HepG2 (cell line): ENCODE measurements at regions not wholly inside any gene's neighbourhood (a gene's known extent, or its start where the extent isn't known, plus 50 kb on each side); places are given as distances from the start of the nearest gene placed in this dataset.
"Not testable (repeated sequence)": the region's sequence is repeated elsewhere in the genome, so short reads cannot be mapped to it uniquely, and the experiment has no call there.

Experiments
- ATAC-seq: fragments of 200-7000 bp; cut with Tn5 transposase; 3 replicates; pipeline ENCODE4 v1.9.1; 2020; ENCODE audit warnings: mild to moderate bottlenecking, moderate library complexity
- BruUV-seq: library from RNA; stranded (reverse); fragments of 400-500 nt; replicated peaks from 2 replicates; lab custom pipeline; 2021; lab: Mats Ljungman, UMichigan
- CTCF ChIA-PET: fragments of 300-600 bp; formaldehyde crosslinking; extraction: SDS; loops from one replicate; lab custom pipeline; 2021; ENCODE audit warnings: low total read pairs, inconsistent platforms, low intra/inter-chr PET ratio; lab: Yijun Ruan, JAX
- POLR2A ChIA-PET: fragments of 350-600 bp; sonication (Branson Sonifier 250); formaldehyde crosslinking; loops from one replicate; lab custom pipeline; 2020; ENCODE audit warnings: antibody characterized with exemption, inconsistent platforms; lab: Yijun Ruan, JAX
- DNase-seq: peaks from one replicate; pipeline ENCODE4 v3.0.0-alpha.2; 2015; ENCODE audit warnings: low spot score
- FAIRE-seq: peaks from 3 replicates; lab custom pipeline; 2011; peaks lifted over from hg19 to GRCh38; lab: Jason Lieb, UNC
- H2AFZ ChIP-seq: one replicate; pipeline ENCODE4 v1.6.1; 2011; ENCODE audit warnings: low read length, inconsistent platforms
- H3K27ac ChIP-seq: fragments of 300-600 bp; 3 replicates; pipeline ENCODE4 v1.8.0; 2011; ENCODE audit warnings: mixed run types, mild to moderate bottlenecking, mixed read lengths, low read length, inconsistent platforms; ENCODE audit not compliant: insufficient read depth; ENCODE audit errors: extremely low read length
- H3K27me3 ChIP-seq, 2 experiments: fragments of 200-600 bp in 1 of 2; 2 replicates in 1 of 2; 3 replicates in 1 of 2; pipeline versions ENCODE4 v1.6.0 to v1.8.0; 2011; ENCODE audit warnings: low read length in 2 of 2, mild to moderate bottlenecking in 2 of 2, moderate library complexity in 2 of 2, inconsistent platforms in 1 of 2; ENCODE audit not compliant: insufficient read depth in 2 of 2, control insufficient read depth in 1 of 2
- H3K36me3 ChIP-seq, 2 experiments: fragments of 200-600 bp in 1 of 2; replicated peaks in 1 of 2; 2 replicates in 1 of 2; 3 replicates in 1 of 2; pipeline versions ENCODE4 v1.5.1 to v1.8.0; 2011; ENCODE audit warnings: low read length in 2 of 2, inconsistent platforms in 1 of 2; ENCODE audit not compliant: insufficient read depth in 2 of 2, control insufficient read depth in 1 of 2
- H3K4me1 ChIP-seq: 2 replicates; pipeline ENCODE4 v1.5.1; 2012; ENCODE audit warnings: low read length, inconsistent platforms; ENCODE audit not compliant: insufficient read depth
- H3K4me2 ChIP-seq: 2 replicates; pipeline ENCODE4 v1.6.0; 2011; ENCODE audit warnings: low read depth, low read length, inconsistent platforms
- H3K4me3 ChIP-seq, 3 experiments: fragments of 200-600 bp in 1 of 3; sonication (generic), shearing (Covaris generic) in 1 of 3; replicated peaks in 1 of 3; 2 replicates each; pipeline ENCODE4 v1.5.1; 2011 to 2016; ENCODE audit warnings: low read length in 3 of 3, inconsistent platforms in 2 of 3, low read depth in 2 of 3, mild to moderate bottlenecking in 2 of 3, control low read depth in 1 of 3, mixed read lengths in 1 of 3; ENCODE audit not compliant: insufficient read depth in 1 of 3
- H3K79me2 ChIP-seq: one replicate; pipeline ENCODE4 v1.6.1; 2011; ENCODE audit warnings: low read length, inconsistent platforms; ENCODE audit not compliant: insufficient read depth
- H3K9ac ChIP-seq: 2 replicates; pipeline ENCODE4 v1.6.0; 2011; ENCODE audit warnings: mild to moderate bottlenecking, low read depth, low read length, inconsistent platforms; ENCODE audit not compliant: insufficient read depth
- H3K9me3 ChIP-seq: 2 replicates; pipeline ENCODE4 v1.5.1; 2012; ENCODE audit warnings: mild to moderate bottlenecking, low read length
- H4K20me1 ChIP-seq: 2 replicates; pipeline ENCODE4 v1.6.0; 2011; ENCODE audit warnings: inconsistent platforms, mild to moderate bottlenecking, low read length, moderate library complexity; ENCODE audit not compliant: insufficient read depth
- BRCA1 ChIP-seq: sonication (generic); formaldehyde crosslinking; IDR thresholded peaks from 2 replicates; pipeline ENCODE4 v1.4.0; 2020; ENCODE audit warnings: missing genetic modification reagents
- FIP1L1 ChIP-seq: fragments of 200-400 bp; formaldehyde crosslinking; IDR thresholded peaks from 2 replicates; pipeline ENCODE4 v1.6.1; 2018; ENCODE audit warnings: low read depth, mild to moderate bottlenecking, low read length, moderate library complexity, borderline replicate concordance; ENCODE audit not compliant: insufficient read depth
- KLF16 ChIP-seq, 2 experiments: sonication (generic) in 1 of 2; formaldehyde crosslinking in 1 of 2; IDR thresholded peaks; 2 replicates each; pipeline versions ENCODE4 v1.6.1 to v1.8.0; 2016 to 2023; ENCODE audit warnings: missing genetic modification reagents in 2 of 2, missing compliant biosample characterization in 1 of 2
- MED1 ChIP-seq: sonication (generic); formaldehyde crosslinking; IDR thresholded peaks from 2 replicates; pipeline ENCODE4 v1.4.0; 2020; ENCODE audit warnings: missing genetic modification reagents
- TAF15 ChIP-seq: fragments of 200-400 bp; formaldehyde crosslinking; IDR thresholded peaks from one replicate; pipeline ENCODE4 v1.6.1; 2018; ENCODE audit warnings: mild to moderate bottlenecking, low read depth, low read length; ENCODE audit not compliant: poor library complexity, severe bottlenecking
- ZNF720 ChIP-seq: sonication (generic); formaldehyde crosslinking; IDR thresholded peaks from 2 replicates; pipeline ENCODE4 v1.4.0; 2020; ENCODE audit warnings: missing genetic modification reagents
- ZNF780A ChIP-seq: sonication (generic); formaldehyde crosslinking; IDR thresholded peaks from 2 replicates; pipeline ENCODE4 v1.8.0; 2022; ENCODE audit warnings: mild to moderate bottlenecking, missing genetic modification reagents, moderate library complexity
- WGBS: methylation state at CpG from one replicate; pipeline ENCODE4 v1.1.6; 2017; ENCODE audit warnings: low lambda C conversion rate; 5-methylcytosine and 5-hydroxymethylcytosine counted together
- in situ Hi-C: cut with HindIII; loops from 2 replicates; pipeline ENCODE4 v1.10.0; 2017; ENCODE audit warnings: low pct_unique_long_range_greater_than_20kb; ENCODE audit not compliant: extremely low pct_ligation_motif_present
- intact Hi-C: fragments of 100-400 bp; cut with micrococcal nuclease; formaldehyde crosslinking; loops from one replicate; pipeline ENCODE4 v1.10.0; 2022; ENCODE audit not compliant: unreplicated experiment

DNA sequence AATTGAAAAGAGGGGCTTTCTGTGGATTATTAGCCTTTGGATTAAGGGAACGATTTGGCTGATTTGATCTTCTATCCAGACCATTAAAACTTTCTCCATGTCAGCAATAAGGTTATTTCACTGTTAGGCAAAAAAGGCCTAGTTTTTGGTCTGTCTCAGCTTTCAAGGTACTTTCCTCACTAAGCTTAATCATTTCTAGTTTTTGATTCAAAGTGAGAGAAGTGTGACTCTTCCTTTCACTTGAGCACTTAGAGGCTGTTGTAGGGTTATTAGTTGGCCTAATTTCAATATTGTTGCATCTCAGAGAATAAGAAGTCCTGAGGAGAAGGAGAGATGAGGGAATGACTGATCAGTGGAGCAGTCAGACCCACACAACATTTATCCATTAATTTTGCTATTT lies 596.0 kb upstream of the TPK1 start:
- no peaks in the 10 kb centered on the region for H3K36me3 ChIP-seq
- POLR2A ChIA-PET, result no interaction called here
- no TSS peak for BruUV-seq
- TF ChIP-seq KLF16 (CRISPR knock-in tag; IDR thresholded peaks at IDR 0.05) (no peak), MED1 (CRISPR knock-in tag) (no peak), BRCA1 (CRISPR knock-in tag) (no peak), TAF15 (no peak), ZNF780A (CRISPR knock-in tag) (no peak), ZNF720 (CRISPR knock-in tag) (no peak), FIP1L1 (no peak)
- CTCF ChIA-PET, result no interaction called here
- H4K20me1 ChIP-seq, result no peaks in the 10 kb centered on the region
- DNase-seq, result no peak
- H3K9me3 ChIP-seq, result peaks cover 95% of the 10 kb centered on the region
- in situ Hi-C loops (no loop called here), intact Hi-C loops (no loop called here)
- H3K79me2 ChIP-seq, result no peaks in the 10 kb centered on the region
- H2AFZ ChIP-seq, result no peak overlapping the region
- no peaks in the 10 kb centered on the region for H3K4me1 ChIP-seq
- no peak for FAIRE-seq
- H3K9ac ChIP-seq, result no peak overlapping the region
- H3K4me3 ChIP-seq, result no peak overlapping the region
- H3K27ac ChIP-seq, result no peak overlapping the region
- H3K27me3 ChIP-seq, result no peaks in the 10 kb centered on the region
- ATAC-seq, result no peak
- no peak overlapping the region for H3K4me2 ChIP-seq
- 0% methylated on average over 1 of the region's 1 CpG for WGBS

DNA sequence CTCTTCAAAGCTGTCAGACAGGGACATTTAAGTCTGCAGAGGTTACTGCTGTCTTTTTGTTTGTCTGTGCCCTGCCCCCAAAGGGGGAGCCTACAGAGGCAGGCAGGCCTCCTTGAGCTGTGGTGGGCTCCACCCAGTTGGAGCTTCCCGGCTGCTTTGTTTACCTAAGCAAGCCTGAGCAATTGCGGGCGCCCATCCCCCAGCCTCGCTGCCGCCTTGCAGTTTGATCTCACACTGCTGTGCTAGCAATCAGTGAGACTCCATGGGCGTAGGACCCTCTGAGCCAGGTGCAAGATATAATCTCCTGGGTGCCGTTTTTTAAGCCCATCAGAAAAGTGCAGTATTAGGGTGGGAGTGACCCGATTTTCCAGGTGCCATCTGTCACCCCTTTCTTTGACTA lies 582.6 kb upstream of the TPK1 start:
- in situ Hi-C loops, H2AFZ ChIP-seq, BruUV-seq, H4K20me1 ChIP-seq, H3K4me3 ChIP-seq, H3K79me2 ChIP-seq, CTCF ChIA-PET, ATAC-seq, H3K9ac ChIP-seq, H3K4me2 ChIP-seq, DNase-seq, intact Hi-C loops, H3K27me3 ChIP-seq, POLR2A ChIA-PET, H3K36me3 ChIP-seq, H3K27ac ChIP-seq, FAIRE-seq, H3K4me1 ChIP-seq: not testable (repeated sequence)
- H3K9me3 ChIP-seq, result peaks cover 43% of the 10 kb centered on the region
- no CpG with 5 or more reads among the region's 8 CpGs for WGBS
